GM21576 (cell line): ENCODE measurements at regions not wholly inside any gene's neighbourhood (a gene's known extent, or its start where the extent isn't known, plus 50 kb on each side); places are given as distances from the start of the nearest gene placed in this dataset.

Source experiments
- ATAC-seq: cut with Tn5 transposase; IDR thresholded peaks from one replicate; pipeline ENCODE4 v1.9.1; 2021; ENCODE audit warnings: mild to moderate bottlenecking, moderate library complexity; ENCODE audit not compliant: unreplicated experiment

DNA sequence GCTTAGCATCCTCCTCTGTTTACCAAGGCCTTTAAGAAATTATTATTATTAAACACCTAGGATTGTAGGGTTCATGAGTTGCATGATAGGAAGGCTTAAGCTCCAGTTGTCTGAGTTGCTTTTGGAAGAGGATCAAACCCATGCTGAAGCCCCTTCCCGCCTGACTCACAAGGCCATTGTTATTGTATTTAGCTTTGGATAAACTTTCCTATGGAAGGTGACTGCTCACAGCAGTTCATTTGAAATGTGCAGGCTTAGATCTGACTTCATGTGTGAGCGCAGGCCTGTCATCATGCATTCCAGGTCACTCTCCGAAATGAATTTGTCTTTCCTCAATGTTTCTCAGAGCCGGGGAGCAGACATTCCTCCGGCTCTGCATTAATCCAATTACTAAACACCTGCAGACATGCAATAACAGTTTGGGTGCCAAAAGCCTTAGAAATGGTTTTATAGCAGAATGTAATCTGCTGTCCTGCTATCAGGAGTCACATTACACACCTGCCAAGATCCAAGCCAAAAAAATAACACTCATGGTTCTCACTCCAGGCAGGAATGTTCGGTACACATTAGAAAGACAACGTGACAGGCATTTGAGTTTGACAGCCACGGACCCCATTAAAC, 119.9 kb downstream of the OSR1 start:
- ATAC-seq: no peak

- ATAC-seq: no peak
Measured at GRCh38 chr2:19235308-19235707, 123.1 kb downstream of the OSR1 start.

DNA sequence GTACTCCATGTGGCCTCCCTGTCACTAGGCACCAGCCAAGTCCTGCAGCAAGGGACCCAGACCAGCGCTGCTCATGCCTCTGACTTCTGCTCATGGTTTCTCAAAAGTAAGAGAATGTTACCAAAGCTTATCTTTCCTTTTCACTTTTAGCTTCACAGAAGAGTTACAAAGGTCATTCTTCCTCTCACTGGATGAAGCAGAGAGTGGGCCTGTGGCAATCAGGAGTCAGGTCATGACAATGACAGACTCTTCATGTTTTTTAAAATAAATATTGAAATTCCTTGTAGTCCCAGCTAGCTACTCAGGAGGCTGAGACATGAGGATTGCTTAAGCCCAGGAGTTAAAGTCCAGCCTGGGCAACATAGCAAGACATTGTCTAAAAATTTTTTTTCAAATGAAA, 126.1 kb downstream of the OSR1 start:
- no peak for ATAC-seq

DNA sequence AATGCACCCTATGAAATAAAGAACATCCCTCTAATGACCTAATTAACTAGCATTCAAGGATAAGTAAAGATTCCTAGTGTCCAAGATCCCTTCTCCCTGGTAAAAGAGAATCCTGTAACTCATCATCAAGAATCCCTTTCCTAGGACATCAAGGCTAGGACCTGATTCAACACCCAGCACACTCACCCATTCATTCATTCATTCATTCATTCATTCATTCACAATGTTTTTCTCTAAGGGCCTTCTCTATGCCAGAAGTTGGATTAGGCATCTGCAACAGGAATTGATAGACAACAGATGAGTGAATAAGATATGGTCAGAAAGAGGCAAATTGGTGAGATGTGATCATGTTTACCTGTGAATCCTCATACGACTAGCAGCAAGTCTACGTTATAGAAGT, 126.8 kb downstream of the OSR1 start:
- no peak for ATAC-seq

GRCh38 chr2:19230626-19231025, 127.8 kb downstream of the OSR1 start:
- ATAC-seq: no peak

DNA sequence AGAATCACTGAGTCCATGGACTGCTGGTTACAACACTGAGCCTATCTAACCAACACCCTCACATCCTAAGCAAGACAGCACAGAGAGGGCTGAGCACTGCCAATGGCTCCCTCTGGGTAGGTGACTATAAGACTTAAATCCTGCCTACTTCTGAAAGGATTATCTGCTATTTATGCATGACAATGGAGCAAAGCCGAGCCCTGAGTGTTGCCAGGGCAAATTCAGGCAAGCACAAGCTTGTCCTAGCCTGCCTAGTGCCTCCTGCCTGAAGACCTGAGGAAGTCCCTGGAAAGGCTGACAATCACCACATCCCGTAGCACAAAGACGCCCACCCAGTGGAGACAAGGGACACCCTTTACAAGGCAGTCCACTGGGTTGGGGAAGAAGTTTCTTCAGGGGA, 129.7 kb downstream of the OSR1 start:
- no peak for ATAC-seq

- ATAC-seq: no peak
Measured at GRCh38 chr2:19228181-19228593, 130.2 kb downstream of the OSR1 start.

DNA sequence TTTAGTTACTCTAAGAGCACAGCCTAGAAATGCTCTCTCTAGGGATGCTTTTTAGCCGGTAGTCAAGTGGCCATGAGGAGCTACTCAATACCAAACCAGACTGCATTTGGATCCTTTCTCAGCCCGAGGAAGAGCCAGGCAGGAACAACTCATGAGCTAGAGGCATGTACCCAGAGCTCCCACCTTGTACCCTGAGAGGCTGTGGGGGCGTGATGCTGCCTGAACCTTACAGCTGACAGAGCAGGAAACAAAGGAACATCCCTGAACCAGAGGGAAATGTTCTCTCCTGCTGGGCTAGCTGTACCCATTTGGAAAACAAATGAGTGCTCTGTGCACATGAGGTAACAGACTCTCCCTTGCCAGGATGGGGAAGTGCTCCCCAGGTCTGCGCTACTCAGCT, 131.6 kb downstream of the OSR1 start:
- no peak for ATAC-seq

DNA sequence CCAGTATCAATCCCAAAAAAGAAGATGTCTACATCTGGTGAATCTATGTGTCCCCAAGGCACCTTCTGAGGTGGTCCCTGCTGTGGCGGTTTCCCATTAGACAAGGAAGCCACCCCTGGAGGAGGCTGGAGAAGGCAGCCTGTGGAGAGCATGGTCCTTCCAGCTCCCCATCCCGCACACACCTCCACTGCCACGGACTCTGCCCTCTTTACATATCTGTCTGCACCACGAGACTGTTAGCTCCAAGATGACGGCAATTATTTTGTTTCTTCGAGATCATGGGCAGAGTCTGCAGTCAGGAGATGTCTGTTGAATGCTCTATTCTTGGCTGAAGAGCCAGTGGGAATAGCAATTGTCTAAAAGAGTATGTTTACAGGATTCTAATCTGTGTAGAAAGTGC, 132.0 kb downstream of the OSR1 start:
- ATAC-seq: no peak

DNA sequence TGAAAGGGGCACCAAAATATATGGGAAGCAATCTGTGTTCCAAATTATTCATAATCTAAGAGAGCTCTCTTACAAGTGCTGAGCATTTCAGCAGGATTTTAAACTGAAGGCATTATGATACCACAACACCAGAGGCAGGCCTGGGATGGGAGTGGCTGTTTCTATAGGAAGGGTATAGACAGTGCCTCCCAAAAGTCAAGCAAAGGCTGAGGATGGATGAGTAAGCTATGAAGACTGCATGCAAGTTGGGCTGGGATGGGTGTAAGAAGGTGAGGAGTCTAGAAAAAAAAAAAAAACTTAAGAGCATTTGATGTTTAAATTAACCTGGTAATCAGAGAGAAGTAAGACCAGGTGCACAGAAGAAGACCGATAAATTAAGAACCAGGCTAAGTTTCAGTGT, 132.5 kb downstream of the OSR1 start:
- no peak for ATAC-seq

DNA sequence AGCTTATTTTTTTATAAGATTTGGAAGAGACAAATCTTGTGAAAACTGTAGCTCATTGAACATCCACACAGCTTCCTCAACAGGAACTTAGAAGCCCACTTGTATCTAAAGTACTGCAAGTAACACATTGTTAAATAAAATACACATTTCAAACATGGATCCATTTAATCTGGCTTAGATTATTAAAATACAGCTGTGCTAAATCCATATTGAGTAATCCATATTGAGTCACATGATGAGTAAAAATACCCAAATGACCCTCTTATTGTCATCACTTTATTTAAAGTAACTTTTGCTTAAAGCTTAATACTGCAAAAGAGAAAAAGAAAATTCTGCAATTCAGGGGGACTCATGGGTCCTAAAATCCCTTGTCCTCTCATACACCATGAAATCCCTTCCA, 133.3 kb downstream of the OSR1 start:
- no peak for ATAC-seq

- ATAC-seq: no peak
Measured at GRCh38 chr2:19224486-19224885, 133.9 kb downstream of the OSR1 start.

DNA sequence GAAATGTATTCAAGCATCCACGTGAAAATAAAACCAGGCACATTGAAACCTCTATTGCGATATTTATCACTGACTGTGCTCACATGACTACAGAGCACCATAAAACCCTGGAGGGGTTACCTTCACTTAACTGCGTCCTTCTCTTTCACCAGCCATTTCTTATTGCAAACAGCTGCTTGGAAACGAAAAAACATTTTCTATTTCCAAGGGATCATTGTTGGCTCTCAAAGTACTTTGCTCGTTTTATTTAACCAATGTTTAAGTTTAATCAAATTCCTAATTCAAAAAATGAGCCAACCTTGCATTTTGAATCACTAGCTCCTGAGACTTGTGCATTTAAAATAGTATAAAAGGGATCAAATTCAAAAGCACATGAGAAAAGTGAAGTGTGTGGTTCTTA, 134.4 kb downstream of the OSR1 start:
- ATAC-seq: no peak

DNA sequence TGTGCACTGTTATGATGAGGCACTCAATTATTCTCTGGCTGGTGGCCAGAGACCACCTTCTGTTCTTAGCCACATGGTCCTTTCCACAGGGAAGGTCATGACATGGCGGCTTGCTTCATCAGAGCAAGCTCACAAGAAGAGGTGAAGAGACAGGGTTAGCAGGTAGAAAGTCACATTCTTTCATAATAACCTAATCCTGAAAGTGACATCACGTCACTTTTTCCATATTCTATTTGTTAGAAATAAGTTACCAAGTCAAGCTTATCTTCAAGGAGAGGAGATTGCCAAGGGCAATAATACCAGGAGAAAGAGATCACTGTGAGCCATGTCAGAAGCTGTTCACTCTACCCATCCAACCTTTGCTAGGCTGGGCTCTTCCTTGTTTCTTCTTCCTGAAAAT, 139.4 kb downstream of the OSR1 start:
- no peak for ATAC-seq

DNA sequence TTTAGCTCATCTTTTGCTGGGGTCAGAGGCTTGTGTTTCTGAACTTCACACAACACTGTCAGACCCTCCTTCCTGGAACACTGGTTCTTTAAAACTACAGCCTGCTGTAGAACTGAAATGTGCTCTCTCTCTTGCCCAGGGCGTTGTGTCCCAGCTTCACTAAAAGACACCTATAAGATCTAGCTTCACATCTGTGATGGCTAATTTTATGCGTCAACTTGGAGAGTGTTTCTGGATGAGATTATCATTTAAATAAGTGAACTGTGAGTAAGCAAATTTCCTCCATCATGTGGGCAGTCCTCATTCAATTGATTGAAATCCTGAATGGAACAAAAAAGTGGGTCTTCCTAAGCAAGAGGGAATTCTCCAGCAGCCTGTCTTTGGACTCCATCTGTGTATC, 140.3 kb downstream of the OSR1 start:
- ATAC-seq: no peak

DNA sequence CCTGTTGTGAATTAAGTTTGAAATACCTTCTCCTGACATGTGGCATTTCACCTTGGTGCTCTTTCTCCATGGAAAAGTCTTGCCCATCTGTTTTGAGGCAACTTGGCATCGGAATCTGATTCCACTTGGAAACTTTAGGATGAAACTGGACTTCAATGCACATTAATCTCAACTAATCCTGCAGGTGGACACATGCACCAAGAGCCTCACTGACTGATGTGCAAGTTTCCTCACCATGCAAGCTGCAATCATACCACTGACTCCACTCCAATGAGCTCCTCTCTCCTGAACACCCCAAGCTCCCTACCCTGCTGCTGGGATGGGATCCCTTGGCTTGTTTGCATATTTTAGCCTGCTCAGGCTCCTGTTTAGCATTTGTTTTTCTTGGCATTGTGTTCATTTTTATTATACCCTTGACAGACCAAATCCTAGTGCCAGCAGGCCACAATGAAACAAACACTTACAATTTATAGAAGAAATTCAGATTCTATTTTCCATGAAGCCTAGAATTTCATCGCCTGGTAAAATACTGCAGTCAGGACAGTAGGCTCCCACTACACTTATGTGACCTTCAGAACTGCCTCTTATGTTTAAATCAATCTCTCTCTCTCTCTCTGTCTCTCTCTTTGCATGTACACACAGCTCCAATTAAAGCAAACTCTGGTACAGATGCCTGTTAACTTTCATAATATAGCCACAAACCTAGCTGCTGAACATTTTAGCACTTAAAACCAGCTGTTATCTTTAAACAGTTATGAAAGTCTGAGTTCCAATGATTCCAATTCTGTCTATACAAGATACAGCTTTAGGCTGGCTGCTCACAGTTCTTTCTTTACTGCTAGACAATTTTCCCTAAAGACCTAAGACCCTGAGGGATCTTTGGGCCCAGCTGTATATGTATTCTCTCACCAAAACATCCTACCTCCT, 141.5 kb downstream of the OSR1 start:
- no peak for ATAC-seq

GRCh38 chr2:19216238-19216637, 142.2 kb downstream of the OSR1 start:
- ATAC-seq: no peak

GRCh38 chr2:19214682-19215391, 143.6 kb downstream of the OSR1 start:
- ATAC-seq: no peak

GRCh38 chr2:19209575-19210341, 148.7 kb downstream of the OSR1 start:
- no peak for ATAC-seq

- ATAC-seq: no peak
Measured at GRCh38 chr2:19208479-19209199, 149.8 kb downstream of the OSR1 start.
